K562 (cell line): ENCODE measurements at regions not wholly inside any gene's neighbourhood (a gene's known extent, or its start where the extent isn't known, plus 50 kb on each side); places are given as distances from the start of the nearest gene placed in this dataset.

ENCODE experiments used
- ATAC-seq: fragments of 200-7000 bp; cut with Tn5 transposase; 3 replicates; pipeline ENCODE4 v1.9.1; 2020; ENCODE audit warnings: moderate library complexity
- BruUV-seq: library from RNA; stranded (reverse); fragments of 400-500 nt; replicated peaks from 2 replicates; lab custom pipeline; 2021; lab: Mats Ljungman, UMichigan
- CTCF ChIA-PET: fragments of 300-600 bp; formaldehyde crosslinking; extraction: SDS; loops from one replicate; lab custom pipeline; 2021; ENCODE audit warnings: low intra/inter-chr PET ratio; lab: Yijun Ruan, JAX
- POLR2A ChIA-PET: fragments of 300-600, 350-650 bp; sonication (Branson Sonifier 250); formaldehyde crosslinking; extraction: SDS; loops from one replicate; lab custom pipeline; 2021; ENCODE audit warnings: antibody characterized with exemption, inconsistent platforms; lab: Yijun Ruan, JAX
- DNase-seq, 4 experiments: peaks; one replicate each; pipeline versions ENCODE4 v3.0.0 to v3.0.0-alpha.2; 2011 to 2018; ENCODE audit warnings: low spot score in 3 of 4, mixed read lengths in 3 of 4; ENCODE audit errors: extremely low read depth in 1 of 4
- FAIRE-seq: peaks from 2 replicates; lab custom pipeline; 2011; peaks lifted over from hg19 to GRCh38; lab: Jason Lieb, UNC
- H2AFZ ChIP-seq: 2 replicates; pipeline ENCODE4 v1.6.0; 2011; ENCODE audit warnings: low read depth, low read length, control low read depth, inconsistent platforms
- H3K27ac ChIP-seq: fragments of 200-600 bp; 3 replicates; pipeline ENCODE4 v1.8.0; 2011; ENCODE audit warnings: low read depth, mild to moderate bottlenecking, control low read depth, inconsistent platforms, low read length, moderate library complexity, mixed read lengths; ENCODE audit errors: extremely low read depth
- H3K27me3 ChIP-seq, 2 experiments: fragments of 300-600 bp in 1 of 2; 2 replicates in 1 of 2; 3 replicates in 1 of 2; pipeline versions ENCODE4 v1.6.0 to v1.8.0; 2011; ENCODE audit warnings: inconsistent platforms in 2 of 2, low read length in 2 of 2, mild to moderate bottlenecking in 1 of 2, mixed read lengths in 1 of 2, moderate library complexity in 1 of 2; ENCODE audit not compliant: control insufficient read depth in 2 of 2, insufficient read depth in 2 of 2
- H3K36me3 ChIP-seq: fragments of 300-600 bp; 3 replicates; pipeline ENCODE4 v1.8.0; 2011; ENCODE audit warnings: mild to moderate bottlenecking, low read length, inconsistent platforms; ENCODE audit not compliant: control insufficient read depth, insufficient read depth
- H3K4me1 ChIP-seq, 2 experiments: fragments of 200-600 bp in 1 of 2; replicated peaks in 1 of 2; 2 replicates in 1 of 2; 3 replicates in 1 of 2; pipeline versions ENCODE4 v1.5.1 to v1.8.0; 2011; ENCODE audit warnings: inconsistent platforms in 2 of 2, low read length in 2 of 2, mild to moderate bottlenecking in 1 of 2, mixed read lengths in 1 of 2, moderate library complexity in 1 of 2; ENCODE audit not compliant: control insufficient read depth in 2 of 2, insufficient read depth in 2 of 2
- H3K4me2 ChIP-seq: 2 replicates; pipeline ENCODE4 v1.6.1; 2011; ENCODE audit warnings: low read length, control low read depth, inconsistent platforms, mixed read lengths; ENCODE audit not compliant: insufficient read depth
- H3K4me3 ChIP-seq: fragments of 200-600 bp; sonication (generic), shearing (Covaris generic); 2 replicates; pipeline ENCODE4 v1.5.1; 2016; ENCODE audit warnings: control low read depth, inconsistent platforms
- H3K79me2 ChIP-seq: fragments of 200-600 bp; 3 replicates; pipeline ENCODE4 v1.8.0; 2011; ENCODE audit warnings: low read length, inconsistent platforms; ENCODE audit not compliant: control insufficient read depth, insufficient read depth
- H3K9ac ChIP-seq, 2 experiments: 2 replicates each; pipeline versions ENCODE4 v1.6.0 to v1.6.1; 2011; ENCODE audit warnings: low read depth in 2 of 2, low read length in 2 of 2, control low read depth in 1 of 2, inconsistent platforms in 1 of 2, mild to moderate bottlenecking in 1 of 2, mixed read lengths in 1 of 2; ENCODE audit not compliant: insufficient read depth in 1 of 2
- H3K9me1 ChIP-seq: one replicate; pipeline ENCODE4 v1.6.0; 2011; ENCODE audit warnings: inconsistent platforms, mild to moderate bottlenecking, low read length, moderate library complexity; ENCODE audit not compliant: control insufficient read depth, insufficient read depth
- H3K9me3 ChIP-seq: replicated peaks from 2 replicates; pipeline ENCODE4 v1.5.1; 2011; ENCODE audit warnings: low read depth, low read length, inconsistent platforms; ENCODE audit not compliant: control insufficient read depth, insufficient read depth
- H4K20me1 ChIP-seq: replicated peaks from 2 replicates; pipeline ENCODE4 v1.6.1; 2011; ENCODE audit warnings: low read length, inconsistent platforms, mixed read lengths; ENCODE audit not compliant: control insufficient read depth, insufficient read depth
- ATF4 ChIP-seq: fragments of 450-650 bp; formaldehyde crosslinking; IDR thresholded peaks from 2 replicates; pipeline ENCODE4 v1.4.0; 2022; ENCODE audit warnings: mild to moderate bottlenecking, moderate library complexity
- BACH1 ChIP-seq: fragments of 200-800 bp; sonication (Bioruptor generic); IDR thresholded peaks from 2 replicates; pipeline ENCODE4 v1.6.1; 2016; ENCODE audit warnings: missing genetic modification characterization, missing compliant biosample characterization
- BRCA1 ChIP-seq, 2 experiments: fragments of 450-650 bp in 1 of 2; sonication (generic) in 1 of 2; formaldehyde crosslinking in 1 of 2; IDR thresholded peaks; 2 replicates each; pipeline versions ENCODE4 v1.5.0 to v1.6.1; 2017 to 2020; ENCODE audit warnings: mild to moderate bottlenecking in 1 of 2, missing genetic modification reagents in 1 of 2
- CHCHD3 ChIP-seq: fragments of 250-450 bp; sonication (Bioruptor Pico); IDR thresholded peaks from 2 replicates; pipeline ENCODE4 v2.1.2; 2022; ENCODE audit warnings: mild to moderate bottlenecking
- ETV6 ChIP-seq, 3 experiments: fragments of 150-350 bp in 1 of 3; sonication (generic) in 1 of 3; formaldehyde crosslinking in 1 of 3; IDR thresholded peaks; 2 replicates each; pipeline versions ENCODE4 v1.6.1 to v1.8.0; 2014 to 2022; ENCODE audit warnings: borderline replicate concordance in 2 of 3, low read depth in 2 of 3, antibody characterized with exemption in 1 of 3, low read length in 1 of 3, mild to moderate bottlenecking in 1 of 3, missing genetic modification reagents in 1 of 3
- KDM2B ChIP-seq: fragments of 250-450 bp; sonication (Bioruptor Pico); IDR thresholded peaks from 2 replicates; pipeline ENCODE4 v1.8.0; 2021; ENCODE audit warnings: mild to moderate bottlenecking, moderate library complexity
- LCOR ChIP-seq: sonication (generic); formaldehyde crosslinking; IDR thresholded peaks from 2 replicates; pipeline ENCODE4 v1.8.0; 2022; ENCODE audit warnings: mild to moderate bottlenecking, missing genetic modification reagents
- NCOA1 ChIP-seq: fragments of 450-650 bp; IDR thresholded peaks from 2 replicates; pipeline ENCODE4 v1.6.1; 2016; ENCODE audit warnings: low read depth
- SNIP1 ChIP-seq: fragments of 450-650 bp; IDR thresholded peaks from 2 replicates; pipeline ENCODE4 v1.7.1; 2017; ENCODE audit warnings: low read depth, mild to moderate bottlenecking
- XRCC4 ChIP-seq: IDR thresholded peaks from one replicate; pipeline ENCODE4 v1.6.1; 2011; ENCODE audit not compliant: insufficient read depth, insufficient read length; ENCODE audit errors: extremely low read depth
- ZNF232 ChIP-seq: sonication (generic); formaldehyde crosslinking; IDR thresholded peaks from 2 replicates; pipeline ENCODE4 v1.8.0; 2022; ENCODE audit warnings: mild to moderate bottlenecking, missing genetic modification reagents
- ZNF785 ChIP-seq: fragments of 250-450 bp; sonication (Bioruptor Pico); IDR thresholded peaks from 2 replicates; pipeline ENCODE4 v1.4.0; 2020; ENCODE audit warnings: mild to moderate bottlenecking
- WGBS: fragments of 100-300 bp; shearing (Covaris generic); methylation state at CpG from one replicate; pipeline ENCODE4 v1.1.6; 2016; ENCODE audit warnings: low coverage, mixed read lengths; ENCODE audit not compliant: insufficient coverage; ENCODE audit errors: missing lambda C conversion rate; 5-methylcytosine and 5-hydroxymethylcytosine counted together
- in situ Hi-C: fragments of 300-500 bp; cut with MboI; formaldehyde crosslinking; loops from 4 replicates; pipeline ENCODE4 v1.15.0; 2018; ENCODE audit warnings: inconsistent platforms, mixed read lengths
- intact Hi-C: fragments of 100-400 bp; cut with micrococcal nuclease; formaldehyde crosslinking; loops from 2 replicates; pipeline ENCODE4 v1.14.2; 2022

GRCh38 chr16:73287859-73288405, 240.0 kb upstream of the ZFHX3 start:
- no peak overlapping the region for H2AFZ ChIP-seq
- no peak for FAIRE-seq
- no peak for DNase-seq
- no peaks in the 10 kb centered on the region for H4K20me1 ChIP-seq
- in situ Hi-C loops: no loop called here
- no peaks in the 10 kb centered on the region for H3K36me3 ChIP-seq
- WGBS: under 1% methylated on average over 8 of the region's 10 CpGs
- H3K9me3 ChIP-seq: no peaks in the 10 kb centered on the region
- peaks cover 0 to 18% of the 10 kb centered on the region in 2 experiments; a peak in 4 of 5 replicates for H3K27me3 ChIP-seq
- H3K4me3 ChIP-seq: no peak overlapping the region
- no peaks in the 10 kb centered on the region for H3K9me1 ChIP-seq
- ATAC-seq: no peak
- H3K27ac ChIP-seq: no peak overlapping the region
- H3K79me2 ChIP-seq: no peaks in the 10 kb centered on the region
- ChIA-PET POLR2A (no interaction called here), CTCF (no interaction called here)
- H3K4me1 ChIP-seq: no peaks in the 10 kb centered on the region
- intact Hi-C loops: no loop called here
- no TSS peak for BruUV-seq
- no peak overlapping the region for H3K9ac ChIP-seq
- no peak for TF ChIP-seq BACH1
- no peak for TF ChIP-seq KDM2B (CRISPR knock-in tag)
- no peak for TF ChIP-seq ATF4 (CRISPR knock-in tag)
- TF ChIP-seq ZNF232 (CRISPR knock-in tag): no peak
- no peak for TF ChIP-seq BRCA1 (IDR thresholded peaks at IDR 0.05)
- no peak for TF ChIP-seq BRCA1 (CRISPR knock-in tag; IDR thresholded peaks at IDR 0.05)
- TF ChIP-seq ZNF785 (CRISPR knock-in tag): no peak
- TF ChIP-seq XRCC4: no peak
- TF ChIP-seq NCOA1: no peak
- no peak for TF ChIP-seq SNIP1
- no peak for TF ChIP-seq ETV6 (IDR thresholded peaks at IDR 0.05; ENCODE audit: borderline replicate concordance in 1 of 2, low read depth in 2 of 2, low read length in 1 of 2)
- no peak for TF ChIP-seq ETV6 (CRISPR knock-in tag; IDR thresholded peaks at IDR 0.05; ENCODE audit: borderline replicate concordance)
- no peak for TF ChIP-seq LCOR (CRISPR knock-in tag)
- TF ChIP-seq CHCHD3 (CRISPR knock-in tag): no peak
- no peak overlapping the region for H3K4me2 ChIP-seq
